ENCODE measurements at regions not wholly inside any gene's neighbourhood (a gene's known extent, or its start where the extent isn't known, plus 50 kb on each side); places are given as distances from the start of the nearest gene placed in this dataset.

DNA sequence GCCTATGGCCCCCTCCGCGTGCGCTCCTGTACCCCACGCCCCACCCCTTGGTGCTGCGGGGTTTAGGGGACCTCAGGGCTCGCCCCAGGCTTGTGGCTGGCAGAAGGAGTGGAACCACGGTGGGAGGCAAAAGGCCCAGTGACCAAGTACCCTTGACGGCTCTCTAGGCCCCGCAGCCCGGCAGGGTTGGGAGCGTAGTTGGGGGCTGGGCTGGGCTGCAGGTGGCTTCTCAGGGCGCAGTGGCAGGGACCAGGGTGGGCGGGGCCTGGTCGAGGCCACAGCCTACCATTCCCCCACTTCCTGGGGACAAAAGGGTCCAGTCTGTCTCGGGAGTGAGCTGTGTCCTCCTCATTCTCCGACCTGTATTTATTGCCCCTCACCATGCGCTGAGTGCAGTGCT is 124.9 kb downstream of the RBFOX3 start:
- Histone ChIP-seq H3K9ac (ENCODE audit: low read length) (no peak overlapping the region), H4K20me1 (ENCODE audit: low read depth, low read length) (no peaks in the 10 kb centered on the region), H3K9me3 (ENCODE audit: insufficient read depth, low read length) (no peaks in the 10 kb centered on the region), H3K9me2 (replicated peaks; ENCODE audit: insufficient read depth, low read length) (no peaks in the 10 kb centered on the region), H3K27ac (ENCODE audit: low read depth, low read length) (no peak overlapping the region), H3F3A (ENCODE audit: insufficient read depth) (no peaks in the 10 kb centered on the region), H3K4me2 (ENCODE audit: low read depth, low read length, poor library complexity, severe bottlenecking) (no peak overlapping the region), H3K36me3 (ENCODE audit: low read length) (no peaks in the 10 kb centered on the region), H2AFZ (ENCODE audit: low read depth, low read length, severe bottlenecking) (no peak overlapping the region), H3K79me2 (ENCODE audit: insufficient read depth, low read length) (no peaks in the 10 kb centered on the region), H3K27me3 (ENCODE audit: low read length) (no peaks in the 10 kb centered on the region), H3K4me3 (ENCODE audit: insufficient read depth, low read length, poor library complexity, severe bottlenecking) (no peak overlapping the region)
- TF ChIP-seq, protein P1, sequence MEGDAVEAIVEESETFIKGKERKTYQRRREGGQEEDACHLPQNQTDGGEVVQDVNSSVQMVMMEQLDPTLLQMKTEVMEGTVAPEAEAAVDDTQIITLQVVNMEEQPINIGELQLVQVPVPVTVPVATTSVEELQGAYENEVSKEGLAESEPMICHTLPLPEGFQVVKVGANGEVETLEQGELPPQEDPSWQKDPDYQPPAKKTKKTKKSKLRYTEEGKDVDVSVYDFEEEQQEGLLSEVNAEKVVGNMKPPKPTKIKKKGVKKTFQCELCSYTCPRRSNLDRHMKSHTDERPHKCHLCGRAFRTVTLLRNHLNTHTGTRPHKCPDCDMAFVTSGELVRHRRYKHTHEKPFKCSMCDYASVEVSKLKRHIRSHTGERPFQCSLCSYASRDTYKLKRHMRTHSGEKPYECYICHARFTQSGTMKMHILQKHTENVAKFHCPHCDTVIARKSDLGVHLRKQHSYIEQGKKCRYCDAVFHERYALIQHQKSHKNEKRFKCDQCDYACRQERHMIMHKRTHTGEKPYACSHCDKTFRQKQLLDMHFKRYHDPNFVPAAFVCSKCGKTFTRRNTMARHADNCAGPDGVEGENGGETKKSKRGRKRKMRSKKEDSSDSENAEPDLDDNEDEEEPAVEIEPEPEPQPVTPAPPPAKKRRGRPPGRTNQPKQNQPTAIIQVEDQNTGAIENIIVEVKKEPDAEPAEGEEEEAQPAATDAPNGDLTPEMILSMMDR (IDR thresholded peaks at IDR 0.05; ENCODE audit: insufficient read depth, low read length, poor library complexity, severe bottlenecking) = no peak
- TF ChIP-seq EZH2phosphoT487 (conservative IDR thresholded peaks at IDR 0.05; ENCODE audit: low read length) = no peak

DNA sequence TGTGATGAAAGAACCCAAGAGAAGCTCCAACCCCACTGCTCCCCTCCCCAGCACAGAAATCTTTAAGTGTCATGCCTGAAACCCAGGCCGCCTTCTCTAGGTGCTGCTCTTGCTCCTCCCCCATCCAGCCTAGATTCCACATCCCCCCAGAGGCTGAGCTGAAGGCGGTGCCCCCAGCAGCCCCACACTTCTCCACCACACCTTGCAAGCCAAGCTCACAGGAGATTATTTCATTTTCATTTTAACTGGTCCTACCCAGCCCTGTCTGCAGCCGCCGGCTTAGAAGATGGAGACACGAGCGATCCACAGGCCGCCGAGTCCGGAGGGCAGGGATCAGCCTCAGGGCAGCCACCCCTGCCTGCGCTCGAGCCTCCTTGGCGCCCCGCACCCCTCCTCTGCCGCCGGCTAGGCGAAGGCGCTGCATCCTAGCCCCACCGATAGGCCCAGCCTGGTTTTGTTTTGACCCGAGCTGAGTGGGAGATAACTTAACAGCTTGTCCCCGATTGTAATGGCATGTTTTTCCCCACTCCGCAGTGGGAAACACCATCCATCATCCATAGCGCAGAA is 125.3 kb downstream of the RBFOX3 start:
- Histone ChIP-seq H3K9me2 (replicated peaks; ENCODE audit: insufficient read depth, low read length) (no peaks in the 10 kb centered on the region), H3K79me2 (ENCODE audit: insufficient read depth, low read length) (no peaks in the 10 kb centered on the region), H3K9ac (ENCODE audit: low read length) (no peak overlapping the region), H3K36me3 (ENCODE audit: low read length) (no peaks in the 10 kb centered on the region), H3F3A (ENCODE audit: insufficient read depth) (no peaks in the 10 kb centered on the region), H3K9me3 (ENCODE audit: insufficient read depth, low read length) (no peaks in the 10 kb centered on the region), H2AFZ (ENCODE audit: low read depth, low read length, severe bottlenecking) (no peak overlapping the region), H4K20me1 (ENCODE audit: low read depth, low read length) (no peaks in the 10 kb centered on the region), H3K27ac (ENCODE audit: low read depth, low read length) (no peak overlapping the region), H3K27me3 (ENCODE audit: low read length) (no peaks in the 10 kb centered on the region), H3K4me3 (ENCODE audit: insufficient read depth, low read length, poor library complexity, severe bottlenecking) (no peak overlapping the region), H3K4me2 (ENCODE audit: low read depth, low read length, poor library complexity, severe bottlenecking) (no peak overlapping the region)
- TF ChIP-seq EZH2phosphoT487 (conservative IDR thresholded peaks at IDR 0.05; ENCODE audit: low read length) = no peak
- TF ChIP-seq, protein P1 (IDR thresholded peaks at IDR 0.05; ENCODE audit: insufficient read depth, low read length, poor library complexity, severe bottlenecking) = no peak

DNA sequence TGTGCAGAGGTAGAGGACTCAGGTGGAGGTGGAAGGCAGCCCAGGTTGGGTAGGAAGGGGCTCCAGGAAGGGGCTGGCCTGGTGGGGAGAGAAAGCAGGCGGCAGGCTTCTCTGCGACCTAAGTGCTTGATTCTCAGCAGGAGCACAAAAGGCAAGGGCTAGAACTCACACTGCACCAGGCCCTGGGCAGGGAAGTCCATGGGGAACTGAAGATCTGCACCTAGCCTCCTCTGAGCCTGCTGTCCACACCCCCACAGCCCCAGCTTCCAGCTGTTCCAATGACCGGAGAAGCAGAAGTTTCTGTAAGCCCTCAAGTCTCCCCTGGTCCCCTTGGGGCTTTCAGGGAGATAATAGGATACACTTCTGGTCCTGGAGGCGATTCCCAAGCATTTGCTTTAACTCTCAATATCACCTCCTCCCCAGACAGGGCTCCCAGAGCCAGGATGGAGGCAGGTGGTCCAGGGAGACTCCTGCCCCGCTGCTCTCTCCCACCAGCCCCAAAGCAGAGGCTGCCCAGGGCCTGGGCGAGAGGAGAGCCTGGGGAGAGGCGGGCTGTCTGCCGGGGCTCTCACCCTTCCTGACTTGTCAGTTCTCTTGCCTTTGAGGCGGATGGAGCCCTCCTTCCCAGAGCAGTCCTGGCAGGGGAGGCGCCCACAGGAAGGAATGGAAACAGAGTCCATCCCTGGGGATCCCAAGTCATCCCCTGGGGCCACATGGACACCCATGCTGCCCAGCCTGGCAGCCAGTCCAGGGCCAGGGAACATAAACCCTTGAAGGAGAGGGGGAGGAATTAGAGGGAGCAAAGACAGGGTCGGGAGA is 126.0 kb downstream of the RBFOX3 start:
- Histone ChIP-seq H3K79me2 (ENCODE audit: insufficient read depth, low read length) (no peaks in the 10 kb centered on the region), H3F3A (ENCODE audit: insufficient read depth) (no peaks in the 10 kb centered on the region), H3K9me2 (replicated peaks; ENCODE audit: insufficient read depth, low read length) (no peaks in the 10 kb centered on the region), H4K20me1 (ENCODE audit: low read depth, low read length) (no peaks in the 10 kb centered on the region), H3K27me3 (ENCODE audit: low read length) (no peaks in the 10 kb centered on the region), H3K4me2 (ENCODE audit: low read depth, low read length, poor library complexity, severe bottlenecking) (no peak overlapping the region), H3K27ac (ENCODE audit: low read depth, low read length) (no peak overlapping the region), H2AFZ (ENCODE audit: low read depth, low read length, severe bottlenecking) (no peak overlapping the region), H3K36me3 (ENCODE audit: low read length) (no peaks in the 10 kb centered on the region), H3K9ac (ENCODE audit: low read length) (no peak overlapping the region), H3K4me3 (ENCODE audit: insufficient read depth, low read length, poor library complexity, severe bottlenecking) (no peak overlapping the region), H3K9me3 (ENCODE audit: insufficient read depth, low read length) (no peaks in the 10 kb centered on the region)
- TF ChIP-seq EZH2phosphoT487 (conservative IDR thresholded peaks at IDR 0.05; ENCODE audit: low read length) = no peak
- TF ChIP-seq, protein P1 (IDR thresholded peaks at IDR 0.05; ENCODE audit: insufficient read depth, low read length, poor library complexity, severe bottlenecking) = no peak

Measured in SU-DHL-6 (cell line).